ENCODE measurements at regions not wholly inside any gene's neighbourhood (a gene's known extent, or its start where the extent isn't known, plus 50 kb on each side); places are given as distances from the start of the nearest gene placed in this dataset.

DNA sequence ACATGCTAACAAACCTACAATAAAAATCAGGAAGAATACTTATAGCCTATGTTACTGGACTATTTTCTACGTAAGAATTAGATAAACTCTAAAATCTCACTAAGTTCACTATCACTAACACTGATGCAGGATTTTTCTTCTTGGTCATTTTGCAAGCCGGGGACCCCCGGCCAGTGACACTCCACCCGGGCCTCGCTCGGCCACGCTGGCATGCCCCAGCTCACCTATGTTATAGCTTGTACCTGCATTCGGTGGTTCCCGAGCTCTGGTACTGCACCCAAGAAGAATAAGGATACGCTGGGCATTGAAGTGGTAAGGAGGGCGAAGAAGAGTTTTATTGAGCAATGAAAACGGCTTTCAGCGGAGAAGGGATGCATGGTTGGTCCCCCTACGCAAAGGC, 245.3 kb upstream of the NBEA start:
- TF ChIP-seq CTCF (IDR thresholded peaks at IDR 0.05) (no peak), POLR2A (IDR thresholded peaks at IDR 0.05) (no peak)
